Activated naive CD8-positive, alpha-beta T cell treated with anti-CD3 and anti-CD28 coated beads, Interleukin-2, amount 50 U/mL, for 24 hours (primary cell): ENCODE measurements at regions not wholly inside any gene's neighbourhood (a gene's known extent, or its start where the extent isn't known, plus 50 kb on each side); places are given as distances from the start of the nearest gene placed in this dataset.
"Not testable (repeated sequence)": the region's sequence is repeated elsewhere in the genome, so short reads cannot be mapped to it uniquely, and the experiment has no call there.

Experiments
- ATAC-seq: fragments of 150-1000 bp; cut with Tn5 transposase; one replicate; pipeline ENCODE4 v1.10.0; 2021
- DNase-seq: peaks from one replicate; pipeline ENCODE4 v3.0.0; 2021
- H3K27ac Mint-ChIP-seq: one replicate; pipeline ENCODE4 v1.8.0; 2021; ENCODE audit warnings: mild to moderate bottlenecking, mixed read lengths
- H3K27me3 Mint-ChIP-seq: one replicate; pipeline ENCODE4 v1.8.0; 2021; ENCODE audit warnings: mixed read lengths
- H3K36me3 Mint-ChIP-seq: one replicate; pipeline ENCODE4 v1.8.0; 2021; ENCODE audit warnings: low read depth, mixed read lengths
- H3K4me1 Mint-ChIP-seq: one replicate; pipeline ENCODE4 v1.8.0; 2021; ENCODE audit warnings: mixed read lengths
- H3K4me3 Mint-ChIP-seq: one replicate; pipeline ENCODE4 v1.8.0; 2021; ENCODE audit warnings: mild to moderate bottlenecking, moderate library complexity, mixed read lengths
- H3K9me3 Mint-ChIP-seq: one replicate; pipeline ENCODE4 v1.8.0; 2021; ENCODE audit warnings: mixed read lengths

DNA sequence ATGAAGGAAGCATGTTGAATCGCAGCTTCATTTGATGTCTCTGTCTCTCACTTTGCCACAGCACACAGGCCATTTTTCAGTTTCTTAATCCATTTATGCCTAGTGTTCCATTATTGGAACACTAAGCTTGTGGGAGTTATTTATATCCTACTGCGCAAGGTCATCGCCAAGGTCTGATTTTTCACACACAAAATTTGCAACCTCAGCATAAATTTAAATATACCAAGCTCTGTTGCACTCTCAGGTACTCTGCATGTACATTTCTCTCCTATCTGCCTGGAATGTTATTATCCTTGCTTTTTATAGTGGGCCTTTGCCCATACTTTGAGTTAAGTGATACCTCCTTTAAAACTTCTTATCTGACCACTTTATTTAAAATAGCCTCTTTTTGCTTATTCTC lies 519.2 kb upstream of the TOM1L1 start:
- Mint-ChIP-seq H3K9me3 (peaks cover 18% of the 10 kb centered on the region), H3K36me3 (no peaks in the 10 kb centered on the region), H3K27me3 (no peaks in the 10 kb centered on the region), H3K27ac (no peak overlapping the region), H3K4me3 (no peak overlapping the region), H3K4me1 (no peaks in the 10 kb centered on the region)
- ATAC-seq (no peak), DNase-seq (no peak)

DNA sequence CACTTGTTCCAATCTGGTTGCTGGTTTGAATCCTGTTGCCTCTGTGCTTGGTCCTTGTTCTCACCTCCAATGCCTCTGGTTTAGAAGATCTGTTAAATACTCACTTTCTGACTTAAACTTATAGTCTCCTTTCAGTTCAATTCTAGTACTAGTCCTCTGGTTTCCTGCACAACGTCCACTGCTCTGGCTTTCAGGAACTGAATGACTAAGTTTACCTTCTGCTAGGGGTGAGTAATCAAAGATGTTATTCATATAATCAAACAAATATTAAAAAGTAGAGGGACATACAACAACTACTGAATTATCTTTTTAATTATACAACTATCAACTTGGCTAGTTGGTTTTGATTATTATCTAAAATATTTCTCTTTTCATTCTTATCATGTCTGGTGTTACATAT lies 496.4 kb upstream of the TOM1L1 start:
- no peak overlapping the region for H3K27ac Mint-ChIP-seq
- no peaks in the 10 kb centered on the region for H3K36me3 Mint-ChIP-seq
- no peak for DNase-seq
- H3K4me3 Mint-ChIP-seq = no peak overlapping the region
- H3K4me1 Mint-ChIP-seq = no peaks in the 10 kb centered on the region
- no peak for ATAC-seq
- H3K27me3 Mint-ChIP-seq = no peaks in the 10 kb centered on the region
- H3K9me3 Mint-ChIP-seq = no peaks in the 10 kb centered on the region

DNA sequence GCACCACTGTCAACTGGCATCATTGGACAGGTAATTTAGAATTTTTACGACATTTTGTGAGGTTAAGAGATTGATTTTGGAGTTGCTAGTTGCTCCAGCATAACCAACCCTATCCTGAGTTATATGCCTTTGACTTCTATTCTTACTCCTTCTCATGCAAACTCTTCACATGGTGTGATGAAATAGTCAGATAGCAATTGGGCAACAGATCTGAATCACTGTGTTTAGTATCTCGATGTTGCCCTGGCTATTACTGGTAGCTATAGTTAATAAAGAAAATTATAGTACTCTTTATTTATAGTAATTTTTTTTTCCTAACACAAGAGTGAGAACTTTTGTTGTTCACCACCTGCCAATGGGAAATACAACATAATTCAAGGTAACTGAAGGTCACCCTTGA lies 494.8 kb upstream of the TOM1L1 start:
- H3K36me3 Mint-ChIP-seq = no peaks in the 10 kb centered on the region
- DNase-seq (no peak), ATAC-seq (no peak)
- no peak overlapping the region for H3K27ac Mint-ChIP-seq
- H3K27me3 Mint-ChIP-seq = no peaks in the 10 kb centered on the region
- H3K9me3 Mint-ChIP-seq = peaks cover 4% of the 10 kb centered on the region
- H3K4me1 Mint-ChIP-seq = no peaks in the 10 kb centered on the region
- no peak overlapping the region for H3K4me3 Mint-ChIP-seq

- peaks cover 4% of the 10 kb centered on the region for H3K9me3 Mint-ChIP-seq
- no peak overlapping the region for H3K4me3 Mint-ChIP-seq
- H3K4me1 Mint-ChIP-seq = no peaks in the 10 kb centered on the region
- H3K27ac Mint-ChIP-seq = no peak overlapping the region
- H3K27me3 Mint-ChIP-seq = no peaks in the 10 kb centered on the region
- DNase-seq = no peak
- no peaks in the 10 kb centered on the region for H3K36me3 Mint-ChIP-seq
- no peak for ATAC-seq
Observed at GRCh38 chr17:54408731-54409130, 491.9 kb upstream of the TOM1L1 start.

- Mint-ChIP-seq H3K27ac (no peak overlapping the region), H3K4me1 (no peaks in the 10 kb centered on the region), H3K9me3 (peaks cover 20% of the 10 kb centered on the region), H3K27me3 (no peaks in the 10 kb centered on the region), H3K36me3 (no peaks in the 10 kb centered on the region), H3K4me3 (no peak overlapping the region)
- ATAC-seq = no peak
- DNase-seq = no peak
Observed at GRCh38 chr17:54418467-54418866, 482.2 kb upstream of the TOM1L1 start.

DNA sequence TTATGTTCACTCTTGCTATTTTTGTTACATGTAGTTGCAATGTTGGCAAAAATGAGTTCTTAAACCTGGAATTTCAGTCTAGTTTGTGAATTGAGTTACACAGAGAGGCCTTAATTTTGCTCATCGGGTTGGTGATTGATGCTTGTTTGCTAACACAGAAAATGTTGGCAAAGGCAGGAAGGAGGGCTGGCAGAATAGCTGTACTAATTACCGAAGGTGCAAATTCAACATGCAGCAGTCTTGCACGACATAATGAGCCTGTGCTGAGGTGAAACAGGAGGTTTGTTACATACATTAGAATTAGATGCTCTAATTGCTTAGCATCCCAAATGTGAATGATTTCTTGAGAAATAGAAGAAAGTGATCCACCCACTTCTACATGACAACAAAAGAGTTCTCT lies 475.0 kb upstream of the TOM1L1 start:
- H3K36me3 Mint-ChIP-seq = no peaks in the 10 kb centered on the region
- ATAC-seq = no peak
- DNase-seq = no peak
- H3K27me3 Mint-ChIP-seq = no peaks in the 10 kb centered on the region
- peaks cover 20% of the 10 kb centered on the region for H3K9me3 Mint-ChIP-seq
- no peak overlapping the region for H3K27ac Mint-ChIP-seq
- H3K4me3 Mint-ChIP-seq = no peak overlapping the region
- no peaks in the 10 kb centered on the region for H3K4me1 Mint-ChIP-seq

- Mint-ChIP-seq H3K4me3 (no peak overlapping the region), H3K27me3 (no peaks in the 10 kb centered on the region), H3K36me3 (no peaks in the 10 kb centered on the region), H3K27ac (no peak overlapping the region), H3K4me1 (no peaks in the 10 kb centered on the region), H3K9me3 (peaks cover 14% of the 10 kb centered on the region)
- no peak for DNase-seq
- ATAC-seq = no peak
Observed at GRCh38 chr17:54426296-54426886, 474.3 kb upstream of the TOM1L1 start.

GRCh38 chr17:54435966-54436365 lies 464.7 kb upstream of the TOM1L1 start:
- ATAC-seq (no peak), DNase-seq (no peak)
- Mint-ChIP-seq H3K9me3 (no peaks in the 10 kb centered on the region), H3K4me3 (no peak overlapping the region), H3K27ac (no peak overlapping the region), H3K27me3 (no peaks in the 10 kb centered on the region), H3K36me3 (no peaks in the 10 kb centered on the region), H3K4me1 (no peaks in the 10 kb centered on the region)

DNA sequence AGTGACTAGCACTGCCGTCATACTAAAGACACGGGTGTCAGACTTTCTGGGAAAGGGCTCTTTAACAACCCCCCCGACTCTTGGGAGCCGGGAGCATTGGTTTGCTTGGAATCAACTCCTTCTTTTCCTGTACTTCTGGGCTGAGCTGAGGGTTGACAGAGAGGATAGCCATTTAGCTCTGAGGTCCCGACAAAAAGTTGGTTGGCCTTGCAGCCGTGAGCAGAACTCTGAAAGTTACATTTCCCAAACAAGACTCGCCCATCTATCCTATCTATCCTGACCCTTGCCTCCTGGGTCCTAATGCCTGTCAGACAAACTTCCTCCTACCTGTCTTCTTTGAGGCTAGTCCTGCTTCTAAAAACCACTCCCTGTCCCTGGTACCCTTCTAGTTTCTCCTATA lies 460.8 kb upstream of the TOM1L1 start:
- no peak overlapping the region for H3K4me3 Mint-ChIP-seq
- H3K27ac Mint-ChIP-seq = no peak overlapping the region
- ATAC-seq = no peak
- no peaks in the 10 kb centered on the region for H3K36me3 Mint-ChIP-seq
- H3K27me3 Mint-ChIP-seq = no peaks in the 10 kb centered on the region
- H3K4me1 Mint-ChIP-seq = no peaks in the 10 kb centered on the region
- H3K9me3 Mint-ChIP-seq = peaks cover 8% of the 10 kb centered on the region
- no peak for DNase-seq

DNA sequence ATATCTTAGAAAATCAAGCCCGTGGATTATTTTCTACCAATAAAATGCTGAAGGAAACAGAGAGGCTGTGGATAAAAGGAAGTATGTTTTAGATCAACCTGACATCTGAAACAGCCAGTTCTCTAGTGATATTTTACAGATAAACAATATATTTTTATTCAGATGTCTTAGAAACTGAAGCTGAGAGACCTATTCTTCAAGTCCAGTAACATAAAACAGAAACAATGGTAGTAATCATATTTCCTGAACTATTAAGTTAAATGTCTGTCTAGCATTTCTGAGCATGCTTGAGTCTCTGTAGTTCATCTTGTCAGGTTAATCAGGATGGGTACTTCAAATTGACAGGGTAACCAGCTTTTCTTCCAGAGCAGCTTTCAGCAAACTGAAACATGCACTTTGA lies 449.6 kb upstream of the TOM1L1 start:
- Mint-ChIP-seq H3K9me3 (peaks cover 16% of the 10 kb centered on the region), H3K4me3 (no peak overlapping the region), H3K36me3 (no peaks in the 10 kb centered on the region), H3K27me3 (no peaks in the 10 kb centered on the region), H3K4me1 (no peaks in the 10 kb centered on the region), H3K27ac (no peak overlapping the region)
- DNase-seq = no peak
- ATAC-seq = no peak

- no peak overlapping the region for H3K4me3 Mint-ChIP-seq
- no peaks in the 10 kb centered on the region for H3K36me3 Mint-ChIP-seq
- ATAC-seq = no peak
- H3K4me1 Mint-ChIP-seq = no peaks in the 10 kb centered on the region
- H3K9me3 Mint-ChIP-seq = peaks cover 28% of the 10 kb centered on the region
- H3K27me3 Mint-ChIP-seq = no peaks in the 10 kb centered on the region
- no peak overlapping the region for H3K27ac Mint-ChIP-seq
- DNase-seq = no peak
Observed at GRCh38 chr17:54452666-54453348, 447.8 kb upstream of the TOM1L1 start.

GRCh38 chr17:54455251-54455868 lies 445.3 kb upstream of the TOM1L1 start:
- H3K9me3 Mint-ChIP-seq = peaks cover 30% of the 10 kb centered on the region
- H3K27me3 Mint-ChIP-seq = no peaks in the 10 kb centered on the region
- no peak overlapping the region for H3K4me3 Mint-ChIP-seq
- ATAC-seq (no peak), DNase-seq (no peak)
- no peak overlapping the region for H3K27ac Mint-ChIP-seq
- H3K36me3 Mint-ChIP-seq = no peaks in the 10 kb centered on the region
- no peaks in the 10 kb centered on the region for H3K4me1 Mint-ChIP-seq

GRCh38 chr17:54465443-54465842 lies 435.2 kb upstream of the TOM1L1 start:
- H3K36me3 Mint-ChIP-seq, DNase-seq, H3K27me3 Mint-ChIP-seq, H3K4me3 Mint-ChIP-seq, ATAC-seq, H3K27ac Mint-ChIP-seq, H3K4me1 Mint-ChIP-seq, H3K9me3 Mint-ChIP-seq: not testable (repeated sequence)

- ATAC-seq (no peak), DNase-seq (no peak)
- Mint-ChIP-seq H3K27ac (no peak overlapping the region), H3K9me3 (peaks cover 9% of the 10 kb centered on the region), H3K27me3 (no peaks in the 10 kb centered on the region), H3K4me3 (no peak overlapping the region), H3K4me1 (no peaks in the 10 kb centered on the region), H3K36me3 (no peaks in the 10 kb centered on the region)
Observed at GRCh38 chr17:54466875-54467274, 433.8 kb upstream of the TOM1L1 start.

DNA sequence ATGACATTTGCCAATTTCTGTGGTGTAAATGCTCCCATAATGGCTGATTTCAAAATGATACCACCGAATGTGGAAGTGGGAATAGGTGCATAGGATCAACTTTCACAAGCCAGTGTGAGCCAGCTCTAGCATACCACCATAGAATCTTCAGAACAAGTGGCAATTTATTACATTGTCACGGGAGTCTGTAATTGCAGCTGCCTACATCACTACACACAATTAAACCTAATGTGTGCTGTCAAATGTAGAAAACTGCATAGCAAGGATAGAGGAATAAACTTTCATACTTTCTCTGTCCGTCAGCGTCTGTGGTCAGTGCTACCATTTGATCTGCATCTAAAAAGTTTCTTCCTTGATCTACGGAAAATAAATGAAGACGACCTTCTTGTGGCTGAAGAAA lies 417.8 kb upstream of the TOM1L1 start:
- no peak overlapping the region for H3K27ac Mint-ChIP-seq
- no peak overlapping the region for H3K4me3 Mint-ChIP-seq
- no peak for DNase-seq
- H3K4me1 Mint-ChIP-seq = no peaks in the 10 kb centered on the region
- no peaks in the 10 kb centered on the region for H3K36me3 Mint-ChIP-seq
- peaks cover 4% of the 10 kb centered on the region for H3K9me3 Mint-ChIP-seq
- no peaks in the 10 kb centered on the region for H3K27me3 Mint-ChIP-seq
- no peak for ATAC-seq
